Hematopoietic multipotent progenitor cell (in vitro differentiated cells): ENCODE measurements at regions not wholly inside any gene's neighbourhood (a gene's known extent, or its start where the extent isn't known, plus 50 kb on each side); places are given as distances from the start of the nearest gene placed in this dataset.
A peak's percentile ranks its signal among the peaks of the same experiment; 100 is the strongest.

Experiments
- DNase-seq, 3 donors: peaks; one replicate each; pipeline ENCODE4 v3.0.0-alpha.2; 2011 to 2015; ENCODE audit warnings: low read depth in 2 of 3, low spot score in 2 of 3

- no peak for DNase-seq
These were observed 110.4 kb upstream of the TMCC3 start for GRCh38 chr12:94760786-94761185.

- no peak for DNase-seq
These were observed 106.4 kb upstream of the TMCC3 start for GRCh38 chr12:94756789-94757188.

- DNase-seq: no peak
These were observed 105.2 kb upstream of the TMCC3 start for GRCh38 chr12:94755598-94755997.

- no peak for DNase-seq
These were observed 104.3 kb upstream of the TMCC3 start for GRCh38 chr12:94754653-94755052.

GRCh38 chr12:94753036-94753679 lies 102.8 kb upstream of the TMCC3 start:
- no peak for DNase-seq

- no peak for DNase-seq
These were observed 100.5 kb upstream of the TMCC3 start for GRCh38 chr12:94750864-94751263.

GRCh38 chr12:94749890-94750289 lies 99.5 kb upstream of the TMCC3 start:
- DNase-seq: no peak

- no peak for DNase-seq
These were observed 99.1 kb upstream of the TMCC3 start for GRCh38 chr12:94749455-94749854.

GRCh38 chr12:94748726-94749421 lies 98.5 kb upstream of the TMCC3 start:
- no peak for DNase-seq

GRCh38 chr12:94745562-94745961 lies 95.2 kb upstream of the TMCC3 start:
- DNase-seq: no peak

GRCh38 chr12:94743174-94743573 lies 92.8 kb upstream of the TMCC3 start:
- DNase-seq: no peak

GRCh38 chr12:94740601-94741362 lies 90.4 kb upstream of the TMCC3 start:
- no peak for DNase-seq

- DNase-seq: no peak
These were observed 86.5 kb upstream of the TMCC3 start for GRCh38 chr12:94736820-94737219.

- no peak for DNase-seq
These were observed 85.6 kb upstream of the TMCC3 start for GRCh38 chr12:94736004-94736403.

GRCh38 chr12:94733727-94734126 lies 83.4 kb upstream of the TMCC3 start:
- no peak for DNase-seq

GRCh38 chr12:94732367-94732990 lies 82.1 kb upstream of the TMCC3 start:
- DNase-seq: no peak

- DNase-seq: no peak
These were observed 81.5 kb upstream of the TMCC3 start for GRCh38 chr12:94731733-94732360.

- no peak for DNase-seq
These were observed 80.5 kb upstream of the TMCC3 start for GRCh38 chr12:94730847-94731246.

GRCh38 chr12:94726236-94726835 lies 76.0 kb upstream of the TMCC3 start:
- DNase-seq: no peak

GRCh38 chr12:94725375-94726168 lies 75.2 kb upstream of the TMCC3 start:
- DNase-seq: peak in 2 of 3 donors; percentile 39 to 65
